Left ventricle myocardium inferior (tissue), 1 donor: ENCODE measurements at regions not wholly inside any gene's neighbourhood (a gene's known extent, or its start where the extent isn't known, plus 50 kb on each side); places are given as distances from the start of the nearest gene placed in this dataset.

ENCODE experiments used
- DNase-seq: peaks from one replicate; pipeline ENCODE4 v3.0.0-alpha.2; 2020
- H3K27ac ChIP-seq: fragments of 200-600 bp; replicated peaks from 2 replicates; pipeline ENCODE4 v1.8.0; 2021
- H3K27me3 ChIP-seq: fragments of 200-600 bp; 2 replicates; pipeline ENCODE4 v1.8.0; 2021; ENCODE audit warnings: low read depth
- H3K36me3 ChIP-seq: fragments of 200-600 bp; 2 replicates; pipeline ENCODE4 v1.8.0; 2021
- H3K4me1 ChIP-seq: fragments of 200-600 bp; 2 replicates; pipeline ENCODE4 v1.8.0; 2021
- H3K4me3 ChIP-seq: fragments of 200-600 bp; 2 replicates; pipeline ENCODE4 v1.8.0; 2021; ENCODE audit warnings: mild to moderate bottlenecking, moderate library complexity
- H3K9me3 ChIP-seq: fragments of 200-600 bp; replicated peaks from 2 replicates; pipeline ENCODE4 v1.8.0; 2021
- CTCF ChIP-seq: fragments of 200-600 bp; IDR thresholded peaks from 2 replicates; pipeline ENCODE4 v1.8.0; 2021; ENCODE audit warnings: antibody characterized with exemption, mild to moderate bottlenecking, borderline replicate concordance
- intact Hi-C: fragments of 100-400 bp; cut with micrococcal nuclease; formaldehyde crosslinking; loops from one replicate; pipeline ENCODE4 v1.11.0; 2022
- donor health status: DM: no; HTN: yes; CAD: no; lungs with severe emphysema.

GRCh38 chr1:169044971-169045370 is 61.5 kb upstream of the ATP1B1 start:
- no peak for DNase-seq
- no peak for TF ChIP-seq CTCF
- peaks cover 18% of the 10 kb centered on the region for H3K4me1 ChIP-seq
- no peaks in the 10 kb centered on the region for H3K36me3 ChIP-seq
- no peak overlapping the region for H3K27ac ChIP-seq
- no peaks in the 10 kb centered on the region for H3K27me3 ChIP-seq
- no peaks in the 10 kb centered on the region for H3K9me3 ChIP-seq
- intact Hi-C loops = no loop called here
- no peak overlapping the region for H3K4me3 ChIP-seq

DNA sequence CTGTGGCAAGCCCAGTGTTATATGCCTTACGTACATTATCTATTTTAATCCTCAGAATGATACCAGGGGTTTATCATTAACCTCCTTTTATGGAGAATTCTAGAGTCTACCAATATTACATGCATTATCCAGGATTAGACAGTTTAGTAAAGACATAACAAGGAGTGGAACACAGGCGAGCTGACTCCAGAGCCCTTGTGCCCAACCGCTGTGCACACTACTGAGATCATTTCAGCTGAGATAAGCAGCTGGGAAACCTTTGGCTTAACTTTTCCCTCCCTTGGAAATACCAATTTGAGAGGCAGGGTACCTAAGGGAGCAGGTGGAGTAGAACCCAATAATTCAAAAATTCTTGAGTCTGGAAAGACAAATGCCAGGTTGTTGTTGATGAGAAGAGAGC is 59.8 kb upstream of the ATP1B1 start:
- H3K27me3 ChIP-seq = no peaks in the 10 kb centered on the region
- no peak for DNase-seq
- H3K36me3 ChIP-seq = no peaks in the 10 kb centered on the region
- intact Hi-C loops = no loop called here
- peaks cover 18% of the 10 kb centered on the region for H3K4me1 ChIP-seq
- TF ChIP-seq CTCF = no peak
- no peaks in the 10 kb centered on the region for H3K9me3 ChIP-seq
- H3K4me3 ChIP-seq = no peak overlapping the region
- H3K27ac ChIP-seq = no peak overlapping the region

DNA sequence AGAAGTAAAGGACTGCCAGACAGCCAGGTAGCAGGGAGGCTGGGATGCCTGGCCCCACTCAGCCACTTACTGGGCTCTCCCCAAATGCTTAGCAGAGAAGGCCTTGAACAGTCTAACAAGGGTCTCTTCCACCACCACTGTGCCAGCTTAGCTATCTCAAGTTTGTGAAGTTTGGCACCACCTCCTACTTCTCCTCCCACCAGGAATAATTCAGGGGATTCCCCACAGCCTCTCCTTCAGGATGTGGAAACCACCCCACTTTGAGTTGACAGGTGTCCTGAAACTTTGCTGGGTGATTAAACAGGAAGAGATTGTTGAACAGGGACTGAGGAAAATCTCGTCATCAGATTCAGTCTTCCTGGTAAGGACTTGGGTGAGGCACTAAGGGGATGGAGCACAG is 59.4 kb upstream of the ATP1B1 start:
- TF ChIP-seq CTCF = no peak
- Histone ChIP-seq H3K9me3 (no peaks in the 10 kb centered on the region), H3K27ac (no peak overlapping the region), H3K4me1 (peaks cover 14% of the 10 kb centered on the region), H3K27me3 (no peaks in the 10 kb centered on the region), H3K4me3 (no peak overlapping the region), H3K36me3 (no peaks in the 10 kb centered on the region)
- intact Hi-C loops = no loop called here
- no peak for DNase-seq

- H3K4me3 ChIP-seq = no peak overlapping the region
- no peaks in the 10 kb centered on the region for H3K9me3 ChIP-seq
- no peak overlapping the region for H3K27ac ChIP-seq
- peaks cover 11% of the 10 kb centered on the region for H3K4me1 ChIP-seq
- no peaks in the 10 kb centered on the region for H3K27me3 ChIP-seq
- intact Hi-C loops = no loop called here
- no peaks in the 10 kb centered on the region for H3K36me3 ChIP-seq
- TF ChIP-seq CTCF = no peak
- DNase-seq = no peak
Observed at GRCh38 chr1:169048043-169048442, 58.4 kb upstream of the ATP1B1 start.

DNA sequence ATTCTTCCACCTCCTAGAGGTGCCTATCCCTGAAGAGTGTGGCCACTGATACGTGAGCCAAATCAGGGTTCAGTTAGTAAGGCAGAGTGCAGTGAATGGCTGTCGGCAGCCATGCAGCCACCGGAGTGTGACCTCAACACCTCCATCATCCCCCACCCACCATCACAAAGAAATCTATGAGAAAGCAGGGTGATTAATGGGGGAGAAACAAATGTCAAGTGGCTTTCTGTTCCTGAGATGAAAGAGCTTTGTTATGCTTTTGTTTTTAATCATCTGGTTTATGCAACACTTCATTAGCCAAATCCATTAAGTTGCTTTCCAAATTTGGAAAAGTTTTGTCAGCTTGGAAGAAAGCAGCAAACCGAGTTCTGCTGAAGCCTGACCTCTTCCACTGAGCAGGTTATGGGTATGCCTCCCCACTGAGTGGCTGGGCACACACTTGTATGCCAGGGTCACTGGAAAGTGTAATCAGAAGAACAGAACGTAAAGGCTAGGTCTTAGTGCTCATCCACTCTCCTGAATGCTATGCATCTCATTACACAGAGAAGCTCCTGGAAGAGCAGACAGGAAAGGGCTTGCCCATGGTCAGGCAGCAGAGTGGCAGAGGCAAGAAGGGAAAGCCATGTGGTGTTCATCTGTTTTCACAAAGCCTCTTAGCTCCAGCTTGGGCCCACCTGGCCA is 57.1 kb upstream of the ATP1B1 start:
- no peaks in the 10 kb centered on the region for H3K36me3 ChIP-seq
- no peaks in the 10 kb centered on the region for H3K4me1 ChIP-seq
- no peaks in the 10 kb centered on the region for H3K27me3 ChIP-seq
- no peaks in the 10 kb centered on the region for H3K9me3 ChIP-seq
- TF ChIP-seq CTCF = no peak
- H3K27ac ChIP-seq = no peak overlapping the region
- intact Hi-C loops = no loop called here
- no peak for DNase-seq
- no peak overlapping the region for H3K4me3 ChIP-seq
